Effector memory CD4-positive, alpha-beta T cell (primary cell): ENCODE measurements at regions not wholly inside any gene's neighbourhood (a gene's known extent, or its start where the extent isn't known, plus 50 kb on each side); places are given as distances from the start of the nearest gene placed in this dataset.
"Not testable (repeated sequence)": the region's sequence is repeated elsewhere in the genome, so short reads cannot be mapped to it uniquely, and the experiment has no call there.

Experiments used
- DNase-seq, 3 donors: peaks; one replicate each; pipeline ENCODE4 v3.0.0-alpha.2; 2020
- H3K27ac ChIP-seq: 2 replicates; pipeline ENCODE4 v1.7.0; 2013; ENCODE audit warnings: mild to moderate bottlenecking, low read length, moderate library complexity; ENCODE audit not compliant: insufficient read depth, poor library complexity, severe bottlenecking
- H3K27me3 ChIP-seq: replicated peaks from 2 replicates; pipeline ENCODE4 v1.7.0; 2013; ENCODE audit warnings: mild to moderate bottlenecking, low read length; ENCODE audit not compliant: insufficient read depth, control insufficient read depth, poor library complexity, severe bottlenecking
- H3K36me3 ChIP-seq: 2 replicates; pipeline ENCODE4 v1.7.0; 2013; ENCODE audit warnings: mild to moderate bottlenecking, low read length, moderate library complexity; ENCODE audit not compliant: control insufficient read depth, insufficient read depth
- H3K4me1 ChIP-seq: 2 replicates; pipeline ENCODE4 v1.7.0; 2013; ENCODE audit warnings: low read length, mild to moderate bottlenecking; ENCODE audit not compliant: control insufficient read depth, insufficient read depth, poor library complexity, severe bottlenecking
- H3K4me3 ChIP-seq: 2 replicates; pipeline ENCODE4 v1.7.0; 2013; ENCODE audit warnings: low read length, low read depth, mild to moderate bottlenecking; ENCODE audit not compliant: insufficient read depth, poor library complexity, severe bottlenecking
- H3K9me3 ChIP-seq: 2 replicates; pipeline ENCODE4 v1.7.0; 2013; ENCODE audit warnings: mild to moderate bottlenecking, low read length, moderate library complexity; ENCODE audit not compliant: control insufficient read depth

DNA sequence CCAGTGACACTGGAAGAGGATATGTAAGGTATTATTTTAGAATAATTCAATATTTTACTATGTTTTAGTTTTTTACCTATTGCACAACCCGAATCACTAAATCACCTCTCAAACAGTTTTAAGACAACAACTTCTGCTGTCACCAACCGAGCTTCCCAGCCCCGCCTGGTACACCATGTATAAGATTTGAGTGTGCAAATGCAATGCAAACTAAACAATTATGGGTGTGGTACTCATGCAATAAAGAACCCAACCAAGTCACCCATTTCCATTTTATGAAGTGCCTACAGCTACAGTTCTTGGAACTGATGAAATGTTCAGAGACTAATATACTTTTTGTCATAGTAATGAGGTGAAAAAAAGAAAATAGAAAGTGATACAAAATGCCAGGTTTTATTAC, 256.2 kb downstream of the TAFA4 start:
- Histone ChIP-seq H3K4me3 (no peak overlapping the region), H3K36me3 (no peaks in the 10 kb centered on the region), H3K4me1 (no peaks in the 10 kb centered on the region)

GRCh38 chr3:68667346-68667745, 265.0 kb downstream of the TAFA4 start:
- DNase-seq = no peak
- Histone ChIP-seq H3K27ac (no peak overlapping the region), H3K36me3 (no peaks in the 10 kb centered on the region)

More for the DNA sequence above, 256.2 kb downstream of the TAFA4 start:
- Histone ChIP-seq H3K9me3 (no peaks in the 10 kb centered on the region), H3K27me3 (no peaks in the 10 kb centered on the region), H3K27ac (no peak overlapping the region)
- no peak for DNase-seq

DNA sequence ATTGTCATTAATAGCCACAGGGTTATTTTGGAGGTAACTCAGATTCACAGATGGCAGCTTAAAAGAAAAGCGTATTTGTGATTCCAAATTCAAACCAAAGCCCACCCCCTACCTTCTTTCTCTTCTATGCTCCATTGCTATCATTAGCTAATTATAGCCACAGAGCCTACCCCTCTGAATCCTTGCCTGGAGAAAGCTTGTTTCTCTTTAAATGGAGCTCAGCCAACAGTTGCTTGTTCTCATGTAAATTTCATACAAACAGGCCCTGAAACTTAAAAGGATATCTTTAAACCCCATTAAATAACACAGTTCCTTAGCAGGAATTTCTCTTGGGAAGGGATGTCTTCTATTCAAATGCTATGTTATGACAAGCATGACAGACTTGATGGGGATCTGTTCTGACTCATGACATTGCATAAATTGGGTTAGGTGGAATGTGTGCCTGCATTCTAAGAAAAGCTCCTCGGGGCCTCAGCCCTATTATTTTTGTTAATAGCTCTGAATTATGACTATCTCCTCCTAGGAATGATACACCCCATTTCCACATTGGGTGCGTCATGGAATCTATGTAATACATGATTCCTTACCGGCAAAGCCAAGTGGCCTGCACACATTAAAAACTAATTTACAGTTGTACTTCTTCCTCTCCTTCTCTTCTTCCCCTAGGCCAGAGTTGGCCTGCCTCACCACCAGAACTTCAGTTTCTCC, 265.8 kb downstream of the TAFA4 start:
- Histone ChIP-seq H3K36me3 (no peaks in the 10 kb centered on the region), H3K4me1 (no peaks in the 10 kb centered on the region), H3K9me3 (no peaks in the 10 kb centered on the region), H3K4me3 (no peak overlapping the region), H3K27me3 (no peaks in the 10 kb centered on the region), H3K27ac (no peak overlapping the region)
- DNase-seq = no peak

More at GRCh38 chr3:68667346-68667745, 265.0 kb downstream of the TAFA4 start:
- no peak overlapping the region for H3K4me3 ChIP-seq
- no peaks in the 10 kb centered on the region for H3K27me3 ChIP-seq
- H3K9me3 ChIP-seq = no peaks in the 10 kb centered on the region
- no peaks in the 10 kb centered on the region for H3K4me1 ChIP-seq

DNA sequence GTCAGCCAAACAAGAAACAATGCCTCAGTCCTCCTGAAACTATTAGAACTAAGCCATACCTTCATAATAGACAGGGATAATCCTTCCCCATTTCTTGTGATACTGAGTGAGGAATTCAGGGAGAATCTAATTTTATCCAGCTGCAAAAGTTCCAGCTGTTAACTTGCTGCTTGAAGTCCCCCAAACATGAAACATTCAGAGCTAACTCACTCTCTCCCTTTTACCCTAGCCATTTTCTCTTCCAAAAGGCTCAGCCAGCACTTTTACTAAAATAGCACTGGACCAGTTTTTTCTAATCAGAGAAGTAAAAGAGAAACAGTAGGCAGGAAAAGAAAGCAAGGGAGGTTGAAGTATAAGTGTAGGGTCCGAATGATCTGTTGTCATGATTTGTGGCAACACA, 268.1 kb downstream of the TAFA4 start:
- Histone ChIP-seq H3K4me3 (no peak overlapping the region), H3K9me3 (no peaks in the 10 kb centered on the region), H3K36me3 (no peaks in the 10 kb centered on the region), H3K27me3 (no peaks in the 10 kb centered on the region), H3K4me1 (no peaks in the 10 kb centered on the region), H3K27ac (no peak overlapping the region)
- no peak for DNase-seq

GRCh38 chr3:68662176-68662575, 270.2 kb downstream of the TAFA4 start:
- Histone ChIP-seq H3K9me3 (no peaks in the 10 kb centered on the region), H3K4me3 (no peak overlapping the region), H3K27ac (no peak overlapping the region), H3K27me3 (no peaks in the 10 kb centered on the region), H3K4me1 (no peaks in the 10 kb centered on the region), H3K36me3 (no peaks in the 10 kb centered on the region)
- no peak for DNase-seq

- not testable (repeated sequence) for H3K27me3 ChIP-seq, H3K27ac ChIP-seq, H3K9me3 ChIP-seq, H3K4me3 ChIP-seq, H3K36me3 ChIP-seq, DNase-seq, H3K4me1 ChIP-seq
Observed at GRCh38 chr3:68650657-68651056, 281.7 kb downstream of the TAFA4 start.

- Histone ChIP-seq H3K27ac (no peak overlapping the region), H3K4me3 (no peak overlapping the region), H3K9me3 (no peaks in the 10 kb centered on the region), H3K4me1 (no peaks in the 10 kb centered on the region), H3K27me3 (no peaks in the 10 kb centered on the region), H3K36me3 (no peaks in the 10 kb centered on the region)
- no peak for DNase-seq
Observed at GRCh38 chr3:68648494-68648893, 283.9 kb downstream of the TAFA4 start.

DNA sequence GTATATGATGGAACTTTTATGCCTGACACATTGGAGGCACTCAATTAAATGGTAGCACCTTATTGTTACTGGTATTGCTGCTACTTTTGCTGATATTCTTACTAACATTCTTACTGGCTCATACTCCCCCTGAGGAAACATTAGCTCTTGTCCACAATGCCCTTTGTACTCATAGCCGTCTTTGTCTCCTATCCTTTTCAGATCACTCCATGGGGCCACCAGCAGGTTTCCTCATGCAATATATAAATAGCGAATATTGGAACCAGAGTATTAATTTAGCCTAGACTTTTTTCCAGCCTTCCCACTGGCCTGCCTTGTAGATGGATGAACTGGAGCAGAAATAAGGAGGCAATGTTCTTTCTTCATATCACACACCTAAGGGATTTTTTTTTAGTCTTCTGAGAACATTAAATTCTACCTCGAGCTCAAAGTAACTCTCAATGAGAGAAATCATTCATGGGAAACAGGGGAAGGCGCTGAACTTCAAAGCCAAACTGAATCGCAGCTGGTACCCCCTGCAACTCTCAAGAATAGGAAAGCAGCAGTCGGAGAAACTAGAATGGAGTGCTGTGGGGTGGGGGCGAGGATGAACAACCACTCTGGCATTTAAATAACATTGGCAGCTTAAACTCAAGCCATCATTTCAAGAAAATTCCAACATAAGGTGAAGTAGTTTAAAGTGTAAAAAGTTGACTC, 300.3 kb downstream of the TAFA4 start:
- DNase-seq = no peak
- Histone ChIP-seq H3K4me3 (no peak overlapping the region), H3K27ac (no peak overlapping the region), H3K36me3 (no peaks in the 10 kb centered on the region), H3K27me3 (no peaks in the 10 kb centered on the region), H3K4me1 (no peaks in the 10 kb centered on the region), H3K9me3 (no peaks in the 10 kb centered on the region)

GRCh38 chr3:68620211-68620610, 312.1 kb downstream of the TAFA4 start:
- no peaks in the 10 kb centered on the region for H3K9me3 ChIP-seq
- no peak for DNase-seq
- H3K27me3 ChIP-seq = no peaks in the 10 kb centered on the region
- no peak overlapping the region for H3K27ac ChIP-seq
- H3K4me1 ChIP-seq = no peaks in the 10 kb centered on the region
- H3K4me3 ChIP-seq = no peak overlapping the region
- no peaks in the 10 kb centered on the region for H3K36me3 ChIP-seq

GRCh38 chr3:68614087-68614486, 318.3 kb downstream of the TAFA4 start:
- Histone ChIP-seq H3K4me1 (no peaks in the 10 kb centered on the region), H3K36me3 (no peaks in the 10 kb centered on the region), H3K27me3 (no peaks in the 10 kb centered on the region), H3K4me3 (no peak overlapping the region), H3K27ac (no peak overlapping the region), H3K9me3 (no peaks in the 10 kb centered on the region)
- no peak for DNase-seq
